OCI-LY7 (cell line): ENCODE measurements at regions not wholly inside any gene's neighbourhood (a gene's known extent, or its start where the extent isn't known, plus 50 kb on each side); places are given as distances from the start of the nearest gene placed in this dataset.

Experiments used
- BruUV-seq: library from RNA; stranded (reverse); fragments of 400-500 nt; replicated peaks from 2 replicates; lab custom pipeline; 2021; lab: Mats Ljungman, UMichigan
- CTCF ChIA-PET: fragments of 300-600 bp; sonication (Branson Sonifier 250); formaldehyde crosslinking; loops from one replicate; lab custom pipeline; 2022; ENCODE audit warnings: antibody characterized with exemption; ENCODE audit not compliant: unreplicated experiment; lab: Charles Lee
- POLR2A ChIA-PET: fragments of 300-600 bp; sonication (Branson Sonifier 250); formaldehyde crosslinking; loops from one replicate; lab custom pipeline; 2022; ENCODE audit warnings: antibody characterized with exemption; lab: Charles Lee
- DNase-seq: peaks from one replicate; pipeline ENCODE4 v3.0.0-alpha.2; 2015; ENCODE audit warnings: low spot score
- H2AFZ ChIP-seq: fragments of 200-600 bp; sonication (generic), shearing (Covaris generic); 2 replicates; pipeline ENCODE4 v1.6.1; 2014; ENCODE audit warnings: mild to moderate bottlenecking, antibody characterized with exemption, low read length, moderate library complexity
- H3K27ac ChIP-seq: fragments of 200-600 bp; sonication (generic); 2 replicates; pipeline ENCODE4 v1.5.1; 2014; ENCODE audit warnings: mixed run types, low read depth, mild to moderate bottlenecking, moderate library complexity, low read length, inconsistent platforms; ENCODE audit not compliant: poor library complexity, severe bottlenecking
- H3K36me3 ChIP-seq: fragments of 200-600 bp; sonication (generic); 2 replicates; pipeline ENCODE4 v1.6.1; 2014; ENCODE audit warnings: mild to moderate bottlenecking, antibody characterized with exemption, low read length, moderate library complexity, mixed read lengths; ENCODE audit not compliant: insufficient read depth
- H3K4me1 ChIP-seq: fragments of 200-600 bp; sonication (generic); 2 replicates; pipeline ENCODE4 v1.5.1; 2014; ENCODE audit warnings: mild to moderate bottlenecking, low read length; ENCODE audit not compliant: insufficient read depth, poor library complexity, severe bottlenecking
- H3K4me2 ChIP-seq: fragments of 200-600 bp; sonication (generic); 2 replicates; pipeline ENCODE4 v1.6.1; 2014; ENCODE audit warnings: mild to moderate bottlenecking, low read length
- H3K4me3 ChIP-seq: fragments of 200-600 bp; sonication (generic); 2 replicates; pipeline ENCODE4 v1.5.1; 2014; ENCODE audit warnings: mild to moderate bottlenecking, low read depth, low read length; ENCODE audit not compliant: poor library complexity, severe bottlenecking
- H3K79me2 ChIP-seq: fragments of 200-600 bp; sonication (generic); 2 replicates; pipeline ENCODE4 v1.6.1; 2016; ENCODE audit warnings: low read depth, mild to moderate bottlenecking, low read length, moderate library complexity, mixed read lengths; ENCODE audit not compliant: insufficient read depth
- H3K9me2 ChIP-seq: fragments of 200-600 bp; sonication (generic); 2 replicates; pipeline ENCODE4 v1.6.1; 2016; ENCODE audit warnings: mild to moderate bottlenecking, low read length, mixed read lengths; ENCODE audit not compliant: insufficient read depth
- H3K9me3 ChIP-seq: fragments of 200-600 bp; sonication (generic); 2 replicates; pipeline ENCODE4 v1.6.1; 2014; ENCODE audit warnings: mild to moderate bottlenecking, mixed run types, low read length, mixed read lengths
- H4K20me1 ChIP-seq: fragments of 200-600 bp; sonication (generic); 2 replicates; pipeline ENCODE4 v1.6.1; 2014; ENCODE audit warnings: mild to moderate bottlenecking, antibody characterized with exemption, low read length, moderate library complexity, mixed read lengths; ENCODE audit not compliant: insufficient read depth
- EZH2phosphoT487 ChIP-seq: fragments of 200-600 bp; sonication (generic); IDR thresholded peaks from 2 replicates; pipeline ENCODE4 v1.6.1; 2018; ENCODE audit warnings: low read depth, borderline replicate concordance, mild to moderate bottlenecking, mixed run types, antibody characterized with exemption, low read length, moderate library complexity, mixed read lengths
- intact Hi-C: fragments of 100-400 bp; cut with micrococcal nuclease; formaldehyde crosslinking; loops from one replicate; pipeline ENCODE4 v1.10.0; 2022; ENCODE audit not compliant: unreplicated experiment
- TF ChIP-seq, protein P1 (sequence below): fragments of 200-600 bp; sonication (generic); conservative IDR thresholded peaks from 2 replicates; pipeline ENCODE4 v1.5.1; 2014; ENCODE audit warnings: mild to moderate bottlenecking, antibody characterized with exemption, low read length, moderate library complexity, mixed read lengths

DNA sequence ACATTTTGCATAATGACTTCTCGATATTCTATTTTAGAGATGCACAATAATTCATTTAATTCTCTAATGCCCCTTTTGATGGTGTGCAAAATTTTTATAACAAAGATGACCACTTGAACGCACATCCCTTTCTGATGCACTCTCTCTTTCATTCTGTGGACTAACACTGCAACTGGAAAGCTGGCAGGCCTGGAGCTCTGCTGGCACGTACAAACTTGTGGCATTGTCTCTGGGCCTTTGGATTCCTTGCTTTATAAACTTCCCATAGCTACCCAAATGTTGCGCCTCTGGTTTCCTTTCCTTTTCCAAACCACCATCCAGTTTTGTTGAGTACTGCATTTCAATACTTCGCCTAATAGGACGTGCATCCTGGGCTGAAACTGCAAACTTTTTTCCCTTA, 194.5 kb upstream of the CFAP20DC start:
- POLR2A ChIA-PET = interaction anchor here (0.6 to 0.7 kb wide), 2 partner anchors 36 to 212 kb away, joined by 3 read pairs; no protein-coding TSS in a partner anchor
- DNase-seq = no peak
- Histone ChIP-seq H3K9me2 (no peaks in the 10 kb centered on the region), H3K9me3 (no peaks in the 10 kb centered on the region), H3K27ac (no peak overlapping the region), H3K79me2 (no peaks in the 10 kb centered on the region), H3K4me2 (no peak overlapping the region), H3K36me3 (no peaks in the 10 kb centered on the region), H2AFZ (no peak overlapping the region), H4K20me1 (no peaks in the 10 kb centered on the region), H3K4me1 (no peaks in the 10 kb centered on the region), H3K4me3 (no peak overlapping the region)
- BruUV-seq = no TSS peak
- no peak for TF ChIP-seq EZH2phosphoT487
- TF ChIP-seq, protein P1, sequence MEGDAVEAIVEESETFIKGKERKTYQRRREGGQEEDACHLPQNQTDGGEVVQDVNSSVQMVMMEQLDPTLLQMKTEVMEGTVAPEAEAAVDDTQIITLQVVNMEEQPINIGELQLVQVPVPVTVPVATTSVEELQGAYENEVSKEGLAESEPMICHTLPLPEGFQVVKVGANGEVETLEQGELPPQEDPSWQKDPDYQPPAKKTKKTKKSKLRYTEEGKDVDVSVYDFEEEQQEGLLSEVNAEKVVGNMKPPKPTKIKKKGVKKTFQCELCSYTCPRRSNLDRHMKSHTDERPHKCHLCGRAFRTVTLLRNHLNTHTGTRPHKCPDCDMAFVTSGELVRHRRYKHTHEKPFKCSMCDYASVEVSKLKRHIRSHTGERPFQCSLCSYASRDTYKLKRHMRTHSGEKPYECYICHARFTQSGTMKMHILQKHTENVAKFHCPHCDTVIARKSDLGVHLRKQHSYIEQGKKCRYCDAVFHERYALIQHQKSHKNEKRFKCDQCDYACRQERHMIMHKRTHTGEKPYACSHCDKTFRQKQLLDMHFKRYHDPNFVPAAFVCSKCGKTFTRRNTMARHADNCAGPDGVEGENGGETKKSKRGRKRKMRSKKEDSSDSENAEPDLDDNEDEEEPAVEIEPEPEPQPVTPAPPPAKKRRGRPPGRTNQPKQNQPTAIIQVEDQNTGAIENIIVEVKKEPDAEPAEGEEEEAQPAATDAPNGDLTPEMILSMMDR = no peak
- CTCF ChIA-PET = no interaction called here
- intact Hi-C loops = no loop called here

GRCh38 chr3:59243476-59243875, 193.7 kb upstream of the CFAP20DC start:
- Histone ChIP-seq H3K9me2 (no peaks in the 10 kb centered on the region), H3K4me3 (no peak overlapping the region), H3K36me3 (no peaks in the 10 kb centered on the region), H4K20me1 (no peaks in the 10 kb centered on the region), H3K4me2 (no peak overlapping the region), H3K27ac (no peak overlapping the region), H3K79me2 (no peaks in the 10 kb centered on the region), H3K9me3 (no peaks in the 10 kb centered on the region), H3K4me1 (no peaks in the 10 kb centered on the region), H2AFZ (no peak overlapping the region)
- no TSS peak for BruUV-seq
- no peak for TF ChIP-seq EZH2phosphoT487
- TF ChIP-seq, protein P1 = no peak
- intact Hi-C loops = no loop called here
- CTCF ChIA-PET = no interaction called here
- POLR2A ChIA-PET = no interaction called here
- DNase-seq = no peak

DNA sequence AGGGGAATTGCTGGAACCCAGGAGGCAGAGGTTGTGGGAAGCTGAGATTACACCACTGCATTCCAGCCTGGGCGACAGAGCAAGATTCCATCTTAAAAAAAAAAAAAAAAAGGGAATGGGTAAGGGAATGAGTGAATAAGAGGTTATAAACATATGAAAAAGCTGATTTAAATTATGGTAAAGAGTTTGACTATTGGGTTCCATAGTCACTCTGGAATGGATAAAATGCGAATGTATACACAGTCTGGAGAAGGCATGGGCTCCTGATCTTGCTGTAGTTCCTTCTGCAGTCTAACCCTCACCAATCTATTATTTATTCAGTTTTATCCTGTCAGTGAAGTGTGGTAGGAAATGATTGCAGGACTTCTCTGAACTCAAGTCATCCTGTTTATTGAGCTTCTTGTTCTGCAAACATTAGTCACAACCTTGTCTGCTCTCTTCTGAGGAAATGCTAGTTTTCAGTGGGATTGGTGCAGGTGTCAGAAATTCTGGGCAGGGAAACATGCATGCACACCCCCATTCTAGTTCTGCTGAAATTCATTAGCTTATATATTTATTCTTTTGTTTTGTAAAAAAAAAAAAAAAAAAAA, 190.9 kb upstream of the CFAP20DC start:
- Histone ChIP-seq H3K27ac (no peak overlapping the region), H4K20me1 (no peaks in the 10 kb centered on the region), H3K36me3 (no peaks in the 10 kb centered on the region), H3K9me3 (no peaks in the 10 kb centered on the region), H2AFZ (no peak overlapping the region), H3K79me2 (no peaks in the 10 kb centered on the region), H3K4me3 (no peak overlapping the region), H3K9me2 (no peaks in the 10 kb centered on the region), H3K4me2 (no peak overlapping the region), H3K4me1 (no peaks in the 10 kb centered on the region)
- DNase-seq = no peak
- TF ChIP-seq EZH2phosphoT487 = no peak
- TF ChIP-seq, protein P1 = no peak
- ChIA-PET CTCF (no interaction called here), POLR2A (interaction anchor here (0.6 to 1.3 kb wide), 3 partner anchors 11 to 550 kb away, joined by 3 read pairs; no protein-coding TSS in a partner anchor)
- no TSS peak for BruUV-seq
- intact Hi-C loops = no loop called here
